ENCODE measurements at regions not wholly inside any gene's neighbourhood (a gene's known extent, or its start where the extent isn't known, plus 50 kb on each side); places are given as distances from the start of the nearest gene placed in this dataset.

- WGBS (ENCODE audit: low lambda C conversion rate, missing lambda C conversion rate): 91% methylated on average over 9 of the region's 9 CpGs
- Histone ChIP-seq H3K36me3 (replicated peaks; ENCODE audit: insufficient read depth, low read depth) (no peaks in the 10 kb centered on the region), H3K9me2 (replicated peaks; ENCODE audit: insufficient read depth) (no peaks in the 10 kb centered on the region)
These were observed 120.0 kb upstream of the CITED2 start for GRCh38 chr6:139494376-139494990.

DNA sequence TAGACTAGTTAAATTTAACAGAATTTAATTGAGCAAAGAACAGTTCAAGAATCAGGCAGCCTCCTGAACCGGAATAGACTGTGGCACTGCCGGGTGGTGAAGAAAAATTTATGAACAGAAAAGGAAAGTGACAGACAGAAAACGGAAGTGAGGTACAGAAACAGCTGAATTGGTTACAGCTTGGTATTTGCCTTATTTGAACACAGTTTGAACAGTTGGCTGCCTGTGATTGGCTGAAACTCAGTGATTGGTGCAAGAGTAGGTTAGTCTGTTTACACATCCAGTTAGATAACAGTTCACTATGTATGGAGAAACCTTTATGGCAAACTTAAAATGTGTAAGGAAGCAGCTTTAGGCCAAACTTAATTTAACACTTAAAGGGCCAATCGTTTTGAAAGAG is 116.0 kb upstream of the CITED2 start:
- Histone ChIP-seq H3K4me1 (ENCODE audit: insufficient read depth) (no peaks in the 10 kb centered on the region), H3K27me3 (no peaks in the 10 kb centered on the region), H3K4me2 (no peak overlapping the region), H3K9me2 (replicated peaks; ENCODE audit: insufficient read depth) (no peaks in the 10 kb centered on the region), H3K9me3 (ENCODE audit: low read depth) (no peaks in the 10 kb centered on the region), H4K20me1 (ENCODE audit: insufficient read depth, poor library complexity, severe bottlenecking) (no peaks in the 10 kb centered on the region), H3K27ac (no peak overlapping the region), H3K36me3 (replicated peaks; ENCODE audit: insufficient read depth, low read depth) (no peaks in the 10 kb centered on the region), H3K4me3 (no peak overlapping the region), H3K79me2 (no peaks in the 10 kb centered on the region), H2AFZ (no peak overlapping the region)
- no peak for DNase-seq (ENCODE audit: low spot score)
- WGBS (ENCODE audit: low lambda C conversion rate, missing lambda C conversion rate): 74% methylated on average over 4 of the region's 4 CpGs
- no peak for TF ChIP-seq EZH2phosphoT487 (IDR thresholded peaks at IDR 0.05; ENCODE audit: low read depth, severe bottlenecking, unreplicated experiment)
- TF ChIP-seq, protein P1, sequence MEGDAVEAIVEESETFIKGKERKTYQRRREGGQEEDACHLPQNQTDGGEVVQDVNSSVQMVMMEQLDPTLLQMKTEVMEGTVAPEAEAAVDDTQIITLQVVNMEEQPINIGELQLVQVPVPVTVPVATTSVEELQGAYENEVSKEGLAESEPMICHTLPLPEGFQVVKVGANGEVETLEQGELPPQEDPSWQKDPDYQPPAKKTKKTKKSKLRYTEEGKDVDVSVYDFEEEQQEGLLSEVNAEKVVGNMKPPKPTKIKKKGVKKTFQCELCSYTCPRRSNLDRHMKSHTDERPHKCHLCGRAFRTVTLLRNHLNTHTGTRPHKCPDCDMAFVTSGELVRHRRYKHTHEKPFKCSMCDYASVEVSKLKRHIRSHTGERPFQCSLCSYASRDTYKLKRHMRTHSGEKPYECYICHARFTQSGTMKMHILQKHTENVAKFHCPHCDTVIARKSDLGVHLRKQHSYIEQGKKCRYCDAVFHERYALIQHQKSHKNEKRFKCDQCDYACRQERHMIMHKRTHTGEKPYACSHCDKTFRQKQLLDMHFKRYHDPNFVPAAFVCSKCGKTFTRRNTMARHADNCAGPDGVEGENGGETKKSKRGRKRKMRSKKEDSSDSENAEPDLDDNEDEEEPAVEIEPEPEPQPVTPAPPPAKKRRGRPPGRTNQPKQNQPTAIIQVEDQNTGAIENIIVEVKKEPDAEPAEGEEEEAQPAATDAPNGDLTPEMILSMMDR (IDR thresholded peaks at IDR 0.05; ENCODE audit: poor library complexity): no peak
- TF ChIP-seq EZH2 (IDR thresholded peaks at IDR 0.05; ENCODE audit: borderline replicate concordance): no peak

More at GRCh38 chr6:139494376-139494990, 120.0 kb upstream of the CITED2 start:
- no peak overlapping the region for H2AFZ ChIP-seq
- no peaks in the 10 kb centered on the region for H3K79me2 ChIP-seq
- no peaks in the 10 kb centered on the region for H3K4me1 ChIP-seq (ENCODE audit: insufficient read depth)
- TF ChIP-seq, protein P1 (IDR thresholded peaks at IDR 0.05; ENCODE audit: poor library complexity): no peak
- no peak for TF ChIP-seq EZH2phosphoT487 (IDR thresholded peaks at IDR 0.05; ENCODE audit: low read depth, severe bottlenecking, unreplicated experiment)
- TF ChIP-seq EZH2 (IDR thresholded peaks at IDR 0.05; ENCODE audit: borderline replicate concordance): no peak
- no peaks in the 10 kb centered on the region for H4K20me1 ChIP-seq (ENCODE audit: insufficient read depth, poor library complexity, severe bottlenecking)
- no peak overlapping the region for H3K27ac ChIP-seq
- no peak for DNase-seq (ENCODE audit: low spot score)
- H3K9me3 ChIP-seq (ENCODE audit: low read depth): no peaks in the 10 kb centered on the region
- no peak overlapping the region for H3K4me2 ChIP-seq
- H3K27me3 ChIP-seq: no peaks in the 10 kb centered on the region
- no peak overlapping the region for H3K4me3 ChIP-seq

GRCh38 chr6:139486476-139486799 is 112.0 kb upstream of the CITED2 start:
- Histone ChIP-seq H3K4me3 (no peak overlapping the region), H3K4me2 (no peak overlapping the region), H3K9me3 (ENCODE audit: low read depth) (no peaks in the 10 kb centered on the region), H3K27ac (no peak overlapping the region), H3K36me3 (replicated peaks; ENCODE audit: insufficient read depth, low read depth) (no peaks in the 10 kb centered on the region), H3K79me2 (no peaks in the 10 kb centered on the region), H3K4me1 (ENCODE audit: insufficient read depth) (no peaks in the 10 kb centered on the region), H2AFZ (no peak overlapping the region), H3K27me3 (no peaks in the 10 kb centered on the region), H3K9me2 (replicated peaks; ENCODE audit: insufficient read depth) (no peaks in the 10 kb centered on the region), H4K20me1 (ENCODE audit: insufficient read depth, poor library complexity, severe bottlenecking) (no peaks in the 10 kb centered on the region)
- no peak for TF ChIP-seq EZH2 (IDR thresholded peaks at IDR 0.05; ENCODE audit: borderline replicate concordance)
- TF ChIP-seq EZH2phosphoT487 (IDR thresholded peaks at IDR 0.05; ENCODE audit: low read depth, severe bottlenecking, unreplicated experiment): no peak
- TF ChIP-seq, protein P1 (IDR thresholded peaks at IDR 0.05; ENCODE audit: poor library complexity): no peak
- DNase-seq (ENCODE audit: low spot score): no peak

Measured in hepatocyte (in vitro differentiated cells).